SK-N-MC (cell line): ENCODE measurements at regions not wholly inside any gene's neighbourhood (a gene's known extent, or its start where the extent isn't known, plus 50 kb on each side); places are given as distances from the start of the nearest gene placed in this dataset.

Source experiments
- DNase-seq: peaks from one replicate; pipeline ENCODE4 v3.0.0-alpha.2; 2011; ENCODE audit warnings: low read depth, low spot score
- H3K27ac ChIP-seq: fragments of 200-600 bp; sonication (generic); 2 replicates; pipeline ENCODE4 v1.5.1; 2016; ENCODE audit warnings: mixed run types
- H3K36me3 ChIP-seq: fragments of 200-600 bp; sonication (generic); 2 replicates; pipeline ENCODE4 v1.6.1; 2017; ENCODE audit warnings: antibody characterized with exemption, low read length, mixed read lengths; ENCODE audit not compliant: insufficient read depth
- H3K4me3 ChIP-seq: fragments of 200-600 bp; sonication (generic); 2 replicates; pipeline ENCODE4 v1.5.1; 2016
- H3K9ac ChIP-seq: fragments of 200-600 bp; sonication (generic); 2 replicates; pipeline ENCODE4 v1.8.0; 2017; ENCODE audit warnings: mixed run types, mixed read lengths; ENCODE audit not compliant: insufficient read length
- H3K9me3 ChIP-seq: fragments of 200-600 bp; sonication (generic); 2 replicates; pipeline ENCODE4 v1.6.1; 2017; ENCODE audit warnings: low read depth, mild to moderate bottlenecking, antibody characterized with exemption, low read length, moderate library complexity, mixed read lengths
- EZH2 ChIP-seq: fragments of 200-600 bp; sonication (generic); IDR thresholded peaks from one replicate; pipeline ENCODE4 v1.6.1; 2017; ENCODE audit warnings: antibody characterized with exemption
- FOXP2 ChIP-seq: optimal IDR thresholded peaks from 2 replicates; pipeline ENCODE3; 2011; ENCODE audit warnings: mild to moderate bottlenecking, moderate library complexity; ENCODE audit not compliant: insufficient read depth; ENCODE audit errors: extremely low read length, control extremely low read depth
- POLR2AphosphoS5 ChIP-seq: IDR thresholded peaks from 2 replicates; pipeline ENCODE4 v1.6.1; 2012; ENCODE audit warnings: mild to moderate bottlenecking, low read depth, low read length, borderline replicate concordance

- H3K9ac ChIP-seq, result no peak overlapping the region
- no peaks in the 10 kb centered on the region for H3K9me3 ChIP-seq
- DNase-seq, result no peak
- TF ChIP-seq EZH2, result no peak
- no peak for TF ChIP-seq FOXP2
- no peak for TF ChIP-seq POLR2AphosphoS5
- no peaks in the 10 kb centered on the region for H3K36me3 ChIP-seq
- no peak overlapping the region for H3K27ac ChIP-seq
- no peak overlapping the region for H3K4me3 ChIP-seq
Observed at GRCh38 chr2:52512760-52513159, 1254.8 kb upstream of the CHAC2 start.

GRCh38 chr2:52510432-52510831 is 1257.2 kb upstream of the CHAC2 start:
- no peaks in the 10 kb centered on the region for H3K9me3 ChIP-seq
- TF ChIP-seq EZH2 (no peak), FOXP2 (no peak), POLR2AphosphoS5 (no peak)
- H3K4me3 ChIP-seq, result no peak overlapping the region
- no peaks in the 10 kb centered on the region for H3K36me3 ChIP-seq
- H3K27ac ChIP-seq, result no peak overlapping the region
- H3K9ac ChIP-seq, result no peak overlapping the region
- DNase-seq, result no peak

- no peak overlapping the region for H3K27ac ChIP-seq
- H3K36me3 ChIP-seq, result no peaks in the 10 kb centered on the region
- no peak for DNase-seq
- no peaks in the 10 kb centered on the region for H3K9me3 ChIP-seq
- H3K4me3 ChIP-seq, result no peak overlapping the region
- TF ChIP-seq FOXP2, result no peak
- TF ChIP-seq POLR2AphosphoS5, result no peak
- no peak for TF ChIP-seq EZH2
- no peak overlapping the region for H3K9ac ChIP-seq
Observed at GRCh38 chr2:52502476-52502860, 1265.1 kb upstream of the CHAC2 start.

DNA sequence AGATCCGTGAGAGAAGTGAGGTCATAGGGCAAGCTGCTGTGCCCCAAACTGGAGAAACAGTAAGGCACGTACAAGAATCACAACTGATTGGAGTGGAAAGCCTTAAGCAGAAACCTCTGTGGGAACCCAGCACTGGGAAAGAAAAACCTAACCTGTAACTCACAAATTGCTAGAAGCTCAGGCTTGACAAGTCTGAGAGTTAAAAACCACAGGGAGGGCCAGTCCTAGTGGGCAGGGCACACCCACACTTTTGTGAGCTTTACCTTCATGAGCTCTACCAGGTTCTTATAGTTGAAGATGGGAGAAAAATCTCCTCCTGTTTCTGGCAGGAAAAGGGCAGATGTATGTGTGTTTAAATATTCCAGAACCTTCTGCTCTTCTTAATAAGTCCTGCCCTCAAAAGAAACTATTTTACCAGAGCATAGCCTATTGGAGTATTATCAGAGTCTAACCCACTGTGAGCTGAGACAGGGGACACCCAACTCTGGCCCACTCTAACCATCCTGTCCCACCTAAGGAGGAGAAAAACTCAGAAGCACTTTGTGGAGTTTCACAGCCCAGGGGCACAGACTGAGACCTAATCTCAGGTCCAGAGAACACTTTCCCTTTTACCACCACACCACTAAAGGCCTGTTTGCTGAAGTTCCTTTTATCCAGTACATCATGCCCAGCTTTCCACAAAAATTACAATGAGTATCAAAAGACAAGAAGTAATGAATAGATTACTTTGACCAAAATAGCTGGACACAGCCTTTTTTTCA is 1265.7 kb upstream of the CHAC2 start:
- H3K9ac ChIP-seq, result no peak overlapping the region
- no peak for DNase-seq
- H3K4me3 ChIP-seq, result no peak overlapping the region
- H3K9me3 ChIP-seq, result no peaks in the 10 kb centered on the region
- H3K27ac ChIP-seq, result no peak overlapping the region
- no peak for TF ChIP-seq FOXP2
- no peak for TF ChIP-seq POLR2AphosphoS5
- TF ChIP-seq EZH2, result no peak
- H3K36me3 ChIP-seq, result no peaks in the 10 kb centered on the region

GRCh38 chr2:52500561-52500960 is 1267.0 kb upstream of the CHAC2 start:
- Histone ChIP-seq H3K9ac (no peak overlapping the region), H3K27ac (no peak overlapping the region), H3K9me3 (no peaks in the 10 kb centered on the region), H3K36me3 (no peaks in the 10 kb centered on the region), H3K4me3 (no peak overlapping the region)
- no peak for TF ChIP-seq POLR2AphosphoS5
- TF ChIP-seq EZH2, result no peak
- no peak for TF ChIP-seq FOXP2
- DNase-seq, result no peak

GRCh38 chr2:52498077-52498750 is 1269.4 kb upstream of the CHAC2 start:
- no peak for DNase-seq
- H3K9ac ChIP-seq, result no peak overlapping the region
- no peaks in the 10 kb centered on the region for H3K9me3 ChIP-seq
- no peaks in the 10 kb centered on the region for H3K36me3 ChIP-seq
- TF ChIP-seq EZH2, result no peak
- TF ChIP-seq POLR2AphosphoS5, result no peak
- TF ChIP-seq FOXP2, result no peak
- no peak overlapping the region for H3K4me3 ChIP-seq
- H3K27ac ChIP-seq, result no peak overlapping the region

GRCh38 chr2:52495816-52496215 is 1271.8 kb upstream of the CHAC2 start:
- Histone ChIP-seq H3K36me3 (no peaks in the 10 kb centered on the region), H3K9me3 (no peaks in the 10 kb centered on the region), H3K27ac (no peak overlapping the region), H3K4me3 (no peak overlapping the region), H3K9ac (no peak overlapping the region)
- TF ChIP-seq POLR2AphosphoS5 (no peak), EZH2 (no peak), FOXP2 (no peak)
- DNase-seq, result no peak

DNA sequence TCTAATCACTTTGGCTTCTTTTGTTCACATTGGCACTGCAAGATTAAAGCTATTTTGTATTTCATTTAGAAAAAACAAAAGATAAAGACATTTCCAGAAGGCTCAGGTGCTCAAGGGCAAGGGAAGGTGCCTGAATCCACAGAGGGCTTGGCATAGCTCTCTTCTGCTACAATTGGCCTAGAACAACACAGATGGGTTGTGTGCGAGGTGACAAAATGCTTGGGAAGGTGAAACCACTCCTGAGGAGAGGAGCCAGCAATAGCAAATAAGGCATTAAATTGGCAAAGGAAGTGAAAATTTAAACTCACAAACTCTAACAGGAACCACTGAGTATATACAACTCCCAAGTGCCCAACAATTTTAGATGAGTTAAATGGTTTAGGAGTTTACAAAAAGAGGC is 1290.4 kb upstream of the CHAC2 start:
- Histone ChIP-seq H3K9me3 (no peaks in the 10 kb centered on the region), H3K4me3 (no peak overlapping the region)
- no peak for DNase-seq

More for the DNA sequence above, 1290.4 kb upstream of the CHAC2 start:
- TF ChIP-seq POLR2AphosphoS5 (no peak), EZH2 (no peak), FOXP2 (no peak)
- no peak overlapping the region for H3K9ac ChIP-seq
- H3K27ac ChIP-seq, result no peak overlapping the region
- no peaks in the 10 kb centered on the region for H3K36me3 ChIP-seq
